Psoas muscle (tissue), 7 donors: ENCODE measurements at regions not wholly inside any gene's neighbourhood (a gene's known extent, or its start where the extent isn't known, plus 50 kb on each side); places are given as distances from the start of the nearest gene placed in this dataset.

Source experiments
- ATAC-seq, 4 donors: fragments of 200-7000 bp; cut with Tn5 transposase; one replicate each; pipeline ENCODE4 v1.9.1; 2020; ENCODE audit warnings: moderate library complexity in 3 of 4, mild to moderate bottlenecking in 2 of 4
- DNase-seq, 2 donors: peaks; one replicate each; pipeline ENCODE4 v3.0.0-alpha.2; 2020
- H3K27ac ChIP-seq: fragments of 200-600 bp; one replicate; pipeline ENCODE4 v1.8.0; 2022
- H3K27me3 ChIP-seq, 3 donors: fragments of 200-600 bp in 1 of 3; one replicate each; pipeline versions ENCODE4 v1.6.1 to v1.8.0; 2013 to 2022; ENCODE audit warnings: low read length in 2 of 3, mild to moderate bottlenecking in 2 of 3, moderate library complexity in 1 of 3; ENCODE audit not compliant: insufficient read depth in 3 of 3
- H3K36me3 ChIP-seq, 2 donors: fragments of 200-600 bp in 1 of 2; one replicate each; pipeline versions ENCODE4 v1.6.1 to v1.8.0; 2013 to 2022; ENCODE audit warnings: low read depth in 1 of 2, mild to moderate bottlenecking in 1 of 2, moderate library complexity in 1 of 2; ENCODE audit not compliant: insufficient read depth in 1 of 2
- H3K4me1 ChIP-seq: fragments of 200-600 bp; one replicate; pipeline ENCODE4 v1.8.0; 2022
- H3K4me3 ChIP-seq: fragments of 200-600 bp; one replicate; pipeline ENCODE4 v1.8.0; 2022; ENCODE audit warnings: mild to moderate bottlenecking
- H3K9me3 ChIP-seq: fragments of 200-600 bp; one replicate; pipeline ENCODE4 v1.8.0; 2022
- WGBS, 3 donors: extraction: QIAGEN DNeasy Blood & Tissue Kit; methylation state at CpG; one replicate each; pipeline versions ENCODE4 v1.1.6 to v1.1.7; 2013; 5-methylcytosine and 5-hydroxymethylcytosine counted together
- intact Hi-C, 2 donors: fragments of 100-400 bp; cut with DNase I; formaldehyde crosslinking; loops; one replicate each; pipeline versions ENCODE4 v1.11.0 to v1.14.2; 2022
- TF ChIP-seq, protein P1 (sequence below): fragments of 200-600 bp; IDR thresholded peaks from one replicate; pipeline ENCODE4 v1.8.0; 2022; ENCODE audit warnings: antibody characterized with exemption
- donor health status: healthy with polysubstance abuse.
- donor health status: DM: no; HTN: no; CAD: no; lungs with moderate emphysema.
- donor health status: Bipolar disorder and iron deficiency.
- donor health status: healthy.
- donor health status: DM: yes; HTN: yes; CAD: no.
- donor health status: DM: no; HTN: no; CAD: no.
- donor health status: DM: yes; HTN: yes; CAD: no.

DNA sequence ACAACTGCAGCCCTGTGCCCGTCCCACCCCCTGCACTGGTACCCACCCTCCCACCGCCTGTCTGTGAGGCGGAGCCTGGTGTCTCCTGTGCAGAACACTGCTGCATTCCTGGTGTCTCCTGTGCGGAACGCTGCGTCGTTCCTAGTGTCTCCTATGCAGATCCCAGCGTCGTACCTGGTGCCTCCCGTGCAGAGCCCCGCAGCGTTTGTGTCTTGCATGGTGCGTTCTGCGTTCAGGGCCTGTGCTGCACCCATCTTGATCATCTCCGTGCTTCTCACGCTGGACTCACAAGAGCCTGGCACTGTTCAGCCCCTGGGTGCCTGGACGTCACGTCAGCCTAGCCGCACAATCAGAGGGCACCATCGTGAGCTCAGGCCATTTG, 248.6 kb upstream of the SALL3 start:
- intact Hi-C loops, result no loop called here
- H3K9me3 ChIP-seq, result no peaks in the 10 kb centered on the region
- WGBS, 3 donors, result 70 to 73% (median 73%) methylated on average over 20 of the region's 20 CpGs

DNA sequence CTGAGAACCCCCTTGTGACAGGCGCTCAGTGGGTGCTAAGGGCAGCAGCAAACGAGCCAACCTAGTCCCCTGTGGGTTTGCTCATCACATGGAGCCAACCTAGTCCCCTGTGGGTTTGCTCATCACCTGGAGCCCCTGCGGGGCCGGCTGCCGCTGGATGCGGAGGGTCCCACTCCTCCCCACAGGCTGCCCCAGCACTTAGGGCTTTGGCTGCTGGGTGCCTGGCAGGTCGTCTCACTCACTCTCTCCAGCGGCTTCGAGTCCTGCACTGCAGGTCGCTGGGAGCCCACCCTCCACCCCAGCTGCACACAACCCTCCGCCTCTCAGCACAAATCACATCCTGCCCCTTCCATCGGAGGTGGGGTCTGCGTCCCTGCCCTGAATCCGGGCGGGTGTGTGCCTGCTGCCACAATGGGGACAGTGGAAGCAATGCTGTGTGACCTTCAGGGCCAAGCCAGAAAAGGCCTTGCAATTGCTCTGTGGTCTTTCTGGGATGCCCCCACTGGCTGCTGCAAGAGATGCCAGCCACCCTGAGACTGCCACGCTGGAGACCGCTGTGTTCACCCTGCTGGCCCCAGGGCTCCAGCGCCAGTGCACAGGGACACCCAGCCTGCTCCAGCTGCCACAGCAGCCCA, 248.1 kb upstream of the SALL3 start:
- no peak for DNase-seq

More for the DNA sequence above, 248.6 kb upstream of the SALL3 start:
- ATAC-seq (no peak), DNase-seq (no peak)
- Histone ChIP-seq H3K27me3 (peaks cover 0 to 10% (median 10%) of the 10 kb centered on the region in 3 donors), H3K27ac (no peak overlapping the region), H3K4me3 (no peak overlapping the region), H3K4me1 (no peaks in the 10 kb centered on the region), H3K36me3 (no peaks in the 10 kb centered on the region)
- TF ChIP-seq, protein P1, sequence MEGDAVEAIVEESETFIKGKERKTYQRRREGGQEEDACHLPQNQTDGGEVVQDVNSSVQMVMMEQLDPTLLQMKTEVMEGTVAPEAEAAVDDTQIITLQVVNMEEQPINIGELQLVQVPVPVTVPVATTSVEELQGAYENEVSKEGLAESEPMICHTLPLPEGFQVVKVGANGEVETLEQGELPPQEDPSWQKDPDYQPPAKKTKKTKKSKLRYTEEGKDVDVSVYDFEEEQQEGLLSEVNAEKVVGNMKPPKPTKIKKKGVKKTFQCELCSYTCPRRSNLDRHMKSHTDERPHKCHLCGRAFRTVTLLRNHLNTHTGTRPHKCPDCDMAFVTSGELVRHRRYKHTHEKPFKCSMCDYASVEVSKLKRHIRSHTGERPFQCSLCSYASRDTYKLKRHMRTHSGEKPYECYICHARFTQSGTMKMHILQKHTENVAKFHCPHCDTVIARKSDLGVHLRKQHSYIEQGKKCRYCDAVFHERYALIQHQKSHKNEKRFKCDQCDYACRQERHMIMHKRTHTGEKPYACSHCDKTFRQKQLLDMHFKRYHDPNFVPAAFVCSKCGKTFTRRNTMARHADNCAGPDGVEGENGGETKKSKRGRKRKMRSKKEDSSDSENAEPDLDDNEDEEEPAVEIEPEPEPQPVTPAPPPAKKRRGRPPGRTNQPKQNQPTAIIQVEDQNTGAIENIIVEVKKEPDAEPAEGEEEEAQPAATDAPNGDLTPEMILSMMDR, result no peak

DNA sequence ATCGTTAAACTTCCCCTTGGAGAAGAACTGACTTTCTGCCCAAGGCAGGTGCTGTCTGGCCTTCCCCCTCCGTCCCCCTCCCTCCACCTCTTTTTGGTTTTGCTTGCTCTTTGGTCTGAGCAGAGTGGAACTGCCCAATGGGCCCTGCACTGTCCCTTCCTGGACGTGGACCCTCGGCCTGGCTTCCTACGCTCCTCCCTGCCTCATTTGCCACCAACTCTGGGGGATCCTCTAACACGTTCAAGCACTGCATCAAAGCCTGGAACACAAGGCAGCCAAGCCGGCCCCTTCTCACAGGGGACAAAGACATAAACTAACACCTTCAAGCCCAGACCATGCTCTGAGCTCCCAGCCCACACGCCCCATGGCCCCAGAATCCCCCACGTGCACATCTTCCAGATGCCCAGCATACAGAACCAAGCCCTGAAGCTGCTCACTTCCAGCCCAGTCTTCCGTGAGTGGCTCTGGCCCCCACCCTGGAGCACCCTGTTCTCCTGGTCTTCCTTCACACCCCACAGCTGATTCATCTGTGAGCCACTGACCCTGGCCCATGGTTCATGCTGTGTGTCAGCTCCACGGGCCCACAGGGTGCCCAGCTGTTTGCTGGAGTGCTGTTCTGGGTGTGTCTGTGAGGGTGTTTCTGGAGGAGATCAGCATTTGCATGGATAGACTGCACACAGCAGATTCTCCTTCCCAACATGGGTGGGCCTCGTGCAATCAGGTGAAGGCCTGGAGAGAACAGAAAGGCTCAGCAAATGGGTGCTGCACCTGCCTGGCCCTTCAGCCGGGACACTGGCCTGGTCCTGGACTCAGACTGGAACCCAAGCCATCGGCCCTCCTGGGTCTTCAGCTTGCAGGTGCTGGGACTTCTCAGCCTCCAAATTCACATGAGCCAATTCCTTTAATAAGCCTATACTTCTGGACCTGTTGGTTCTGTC, 247.1 kb upstream of the SALL3 start:
- no peak for DNase-seq
- Histone ChIP-seq H3K4me3 (no peak overlapping the region), H3K27me3 (peaks cover 0 to 10% (median 9%) of the 10 kb centered on the region in 3 donors), H3K4me1 (no peaks in the 10 kb centered on the region), H3K36me3 (no peaks in the 10 kb centered on the region), H3K27ac (no peak overlapping the region), H3K9me3 (no peaks in the 10 kb centered on the region)
- intact Hi-C loops, result no loop called here
- no peak for ATAC-seq
- 61 to 68% (median 68%) methylated on average over 14 of the region's 14 CpGs for WGBS, 3 donors
- TF ChIP-seq, protein P1, result no peak

More for the DNA sequence above, 248.1 kb upstream of the SALL3 start:
- no peak for ATAC-seq
- H3K9me3 ChIP-seq, result no peaks in the 10 kb centered on the region
- TF ChIP-seq, protein P1, result no peak
- H3K27me3 ChIP-seq, result peaks cover 0 to 10% (median 10%) of the 10 kb centered on the region in 3 donors
- 77 to 79% (median 78%) methylated on average over 18 of the region's 18 CpGs for WGBS, 3 donors
- H3K27ac ChIP-seq, result no peak overlapping the region
- intact Hi-C loops, result no loop called here
- no peaks in the 10 kb centered on the region for H3K36me3 ChIP-seq
- H3K4me1 ChIP-seq, result no peaks in the 10 kb centered on the region
- H3K4me3 ChIP-seq, result no peak overlapping the region

DNA sequence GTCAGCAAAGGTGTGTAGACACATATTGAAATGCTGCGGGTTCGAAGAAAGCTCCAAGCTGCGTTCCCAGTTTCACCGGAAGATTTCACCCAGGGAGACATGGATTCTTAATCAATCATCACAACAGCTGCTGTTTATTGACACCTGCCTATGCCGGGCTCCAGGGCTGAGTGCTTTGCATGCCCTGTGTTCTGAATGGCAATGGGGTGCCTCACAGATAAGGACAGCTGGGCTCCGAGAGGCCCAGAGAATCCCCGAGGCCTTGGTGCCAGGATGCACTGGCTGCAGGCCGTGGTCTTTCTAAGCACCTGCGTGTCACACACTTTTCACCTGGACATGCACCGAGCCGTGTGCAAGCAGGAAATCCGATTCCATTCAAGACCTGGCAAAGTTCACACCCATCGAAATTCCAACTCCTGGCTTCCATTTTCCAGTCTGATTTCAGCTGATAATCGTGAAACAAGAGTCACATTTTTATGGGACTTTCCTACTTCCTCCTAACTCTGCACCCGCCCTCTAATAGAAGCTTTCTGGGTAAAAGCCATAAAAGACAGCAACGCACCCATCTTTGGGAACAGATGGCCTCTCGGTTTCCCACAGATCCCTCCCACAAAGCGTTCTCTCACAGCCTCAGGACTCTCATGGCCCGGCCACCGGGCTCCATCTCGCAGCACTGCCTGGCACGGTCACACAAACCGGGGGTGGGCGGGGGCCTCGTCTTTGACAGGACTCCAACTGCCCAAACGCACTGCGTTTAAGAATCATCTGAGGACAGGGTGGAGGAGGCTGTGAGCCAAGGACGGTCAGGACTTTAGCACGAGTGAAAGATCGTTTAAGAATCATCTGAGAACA, 245.6 kb upstream of the SALL3 start:
- ATAC-seq (no peak), DNase-seq (no peak)
- intact Hi-C loops, result no loop called here
- Histone ChIP-seq H3K9me3 (no peaks in the 10 kb centered on the region), H3K27ac (no peak overlapping the region), H3K4me1 (no peaks in the 10 kb centered on the region), H3K27me3 (peaks cover 0 to 12% (median 10%) of the 10 kb centered on the region in 3 donors), H3K4me3 (no peak overlapping the region), H3K36me3 (no peaks in the 10 kb centered on the region)
- 36 to 42% (median 40%) methylated on average over 30 of the region's 30 CpGs for WGBS, 3 donors
- TF ChIP-seq, protein P1, result no peak
